ENCODE measurements at regions not wholly inside any gene's neighbourhood (a gene's known extent, or its start where the extent isn't known, plus 50 kb on each side); places are given as distances from the start of the nearest gene placed in this dataset.

GRCh38 chr5:154110716-154111115 is 71.9 kb downstream of the MFAP3 start:
- H3K36me3 ChIP-seq (replicated peaks; ENCODE audit: insufficient read depth, low read depth), result no peaks in the 10 kb centered on the region
- no peaks in the 10 kb centered on the region for H3K27me3 ChIP-seq
- DNase-seq (ENCODE audit: low spot score), result no peak
- no peak overlapping the region for H2AFZ ChIP-seq
- TF ChIP-seq EZH2phosphoT487 (IDR thresholded peaks at IDR 0.05; ENCODE audit: low read depth, severe bottlenecking, unreplicated experiment) (no peak), EZH2 (IDR thresholded peaks at IDR 0.05; ENCODE audit: borderline replicate concordance) (no peak)
- TF ChIP-seq, protein P1, sequence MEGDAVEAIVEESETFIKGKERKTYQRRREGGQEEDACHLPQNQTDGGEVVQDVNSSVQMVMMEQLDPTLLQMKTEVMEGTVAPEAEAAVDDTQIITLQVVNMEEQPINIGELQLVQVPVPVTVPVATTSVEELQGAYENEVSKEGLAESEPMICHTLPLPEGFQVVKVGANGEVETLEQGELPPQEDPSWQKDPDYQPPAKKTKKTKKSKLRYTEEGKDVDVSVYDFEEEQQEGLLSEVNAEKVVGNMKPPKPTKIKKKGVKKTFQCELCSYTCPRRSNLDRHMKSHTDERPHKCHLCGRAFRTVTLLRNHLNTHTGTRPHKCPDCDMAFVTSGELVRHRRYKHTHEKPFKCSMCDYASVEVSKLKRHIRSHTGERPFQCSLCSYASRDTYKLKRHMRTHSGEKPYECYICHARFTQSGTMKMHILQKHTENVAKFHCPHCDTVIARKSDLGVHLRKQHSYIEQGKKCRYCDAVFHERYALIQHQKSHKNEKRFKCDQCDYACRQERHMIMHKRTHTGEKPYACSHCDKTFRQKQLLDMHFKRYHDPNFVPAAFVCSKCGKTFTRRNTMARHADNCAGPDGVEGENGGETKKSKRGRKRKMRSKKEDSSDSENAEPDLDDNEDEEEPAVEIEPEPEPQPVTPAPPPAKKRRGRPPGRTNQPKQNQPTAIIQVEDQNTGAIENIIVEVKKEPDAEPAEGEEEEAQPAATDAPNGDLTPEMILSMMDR (IDR thresholded peaks at IDR 0.05; ENCODE audit: poor library complexity), result no peak
- H3K9me2 ChIP-seq (replicated peaks; ENCODE audit: insufficient read depth), result no peaks in the 10 kb centered on the region
- H3K79me2 ChIP-seq, result no peaks in the 10 kb centered on the region
- no peaks in the 10 kb centered on the region for H3K4me1 ChIP-seq (ENCODE audit: insufficient read depth)
- no peak overlapping the region for H3K4me3 ChIP-seq
- no peaks in the 10 kb centered on the region for H3K9me3 ChIP-seq (ENCODE audit: low read depth)
- no peak overlapping the region for H3K4me2 ChIP-seq
- H4K20me1 ChIP-seq (ENCODE audit: insufficient read depth, poor library complexity, severe bottlenecking), result no peaks in the 10 kb centered on the region
- WGBS (ENCODE audit: low lambda C conversion rate, missing lambda C conversion rate), result 89% methylated on average over 2 of the region's 3 CpGs
- no peak overlapping the region for H3K27ac ChIP-seq

DNA sequence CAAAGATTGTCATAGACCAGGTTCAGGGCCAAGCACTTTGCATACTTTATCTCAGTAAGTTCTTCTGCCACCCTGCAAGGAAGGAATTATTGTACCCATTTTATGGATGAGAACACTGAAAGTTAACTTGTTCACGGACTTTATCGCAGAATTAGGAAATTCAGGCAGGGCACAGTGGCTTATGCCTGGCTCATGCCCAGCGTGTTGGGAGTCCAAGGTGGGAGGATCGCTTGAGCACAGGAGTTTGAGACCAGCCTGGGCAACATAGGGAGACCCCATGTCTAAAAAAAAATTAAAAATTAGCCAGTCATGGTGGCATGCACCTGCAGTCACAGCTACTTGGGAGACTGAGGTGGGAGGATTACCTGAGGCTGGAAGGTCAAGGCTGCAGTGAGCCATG is 72.4 kb downstream of the MFAP3 start:
- 94% methylated on average over 4 of the region's 4 CpGs for WGBS (ENCODE audit: low lambda C conversion rate, missing lambda C conversion rate)

GRCh38 chr5:154112255-154112654 is 73.5 kb downstream of the MFAP3 start:
- no peak for DNase-seq (ENCODE audit: low spot score)
- TF ChIP-seq EZH2 (IDR thresholded peaks at IDR 0.05; ENCODE audit: borderline replicate concordance) (no peak), EZH2phosphoT487 (IDR thresholded peaks at IDR 0.05; ENCODE audit: low read depth, severe bottlenecking, unreplicated experiment) (no peak)
- TF ChIP-seq, protein P1 (IDR thresholded peaks at IDR 0.05; ENCODE audit: poor library complexity), result no peak
- Histone ChIP-seq H2AFZ (no peak overlapping the region), H3K9me2 (replicated peaks; ENCODE audit: insufficient read depth) (no peaks in the 10 kb centered on the region), H3K9me3 (ENCODE audit: low read depth) (no peaks in the 10 kb centered on the region), H3K4me2 (no peak overlapping the region), H3K79me2 (no peaks in the 10 kb centered on the region), H3K27me3 (no peaks in the 10 kb centered on the region), H4K20me1 (ENCODE audit: insufficient read depth, poor library complexity, severe bottlenecking) (no peaks in the 10 kb centered on the region), H3K4me3 (no peak overlapping the region), H3K27ac (no peak overlapping the region), H3K36me3 (replicated peaks; ENCODE audit: insufficient read depth, low read depth) (no peaks in the 10 kb centered on the region), H3K4me1 (ENCODE audit: insufficient read depth) (no peaks in the 10 kb centered on the region)

More for the DNA sequence above, 72.4 kb downstream of the MFAP3 start:
- H3K36me3 ChIP-seq (replicated peaks; ENCODE audit: insufficient read depth, low read depth), result no peaks in the 10 kb centered on the region
- no peak overlapping the region for H2AFZ ChIP-seq
- DNase-seq (ENCODE audit: low spot score), result no peak
- TF ChIP-seq EZH2 (IDR thresholded peaks at IDR 0.05; ENCODE audit: borderline replicate concordance), result no peak
- no peak for TF ChIP-seq EZH2phosphoT487 (IDR thresholded peaks at IDR 0.05; ENCODE audit: low read depth, severe bottlenecking, unreplicated experiment)
- TF ChIP-seq, protein P1 (IDR thresholded peaks at IDR 0.05; ENCODE audit: poor library complexity), result no peak
- no peaks in the 10 kb centered on the region for H3K79me2 ChIP-seq
- H3K9me3 ChIP-seq (ENCODE audit: low read depth), result no peaks in the 10 kb centered on the region
- no peaks in the 10 kb centered on the region for H4K20me1 ChIP-seq (ENCODE audit: insufficient read depth, poor library complexity, severe bottlenecking)
- no peak overlapping the region for H3K4me2 ChIP-seq
- H3K27me3 ChIP-seq, result no peaks in the 10 kb centered on the region
- no peaks in the 10 kb centered on the region for H3K9me2 ChIP-seq (replicated peaks; ENCODE audit: insufficient read depth)
- H3K4me1 ChIP-seq (ENCODE audit: insufficient read depth), result no peaks in the 10 kb centered on the region
- no peak overlapping the region for H3K4me3 ChIP-seq
- H3K27ac ChIP-seq, result no peak overlapping the region

DNA sequence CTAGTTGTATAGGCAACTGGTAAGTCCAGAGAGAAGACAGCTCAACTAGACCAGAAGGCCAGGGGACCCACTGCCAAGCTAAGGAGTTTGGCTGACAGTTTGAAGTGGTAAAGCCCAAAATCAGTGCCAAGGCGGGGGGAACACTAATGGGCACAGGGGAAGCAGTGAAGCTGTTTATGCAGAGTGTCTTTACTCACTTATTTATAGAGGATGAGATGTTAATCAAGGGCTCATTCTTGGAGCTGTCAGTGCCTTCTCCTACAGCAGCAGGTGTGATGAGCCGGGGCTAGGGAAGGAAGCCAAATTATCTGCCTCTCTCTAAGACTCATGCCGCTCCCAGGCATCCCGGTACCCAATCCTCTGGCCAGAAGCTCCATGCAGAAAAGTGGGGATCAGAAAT is 75.2 kb upstream of the GALNT10 start:
- Histone ChIP-seq H3K27me3 (no peaks in the 10 kb centered on the region), H3K4me2 (no peak overlapping the region), H2AFZ (no peak overlapping the region), H3K4me1 (ENCODE audit: insufficient read depth) (no peaks in the 10 kb centered on the region), H4K20me1 (ENCODE audit: insufficient read depth, poor library complexity, severe bottlenecking) (no peaks in the 10 kb centered on the region), H3K79me2 (no peaks in the 10 kb centered on the region), H3K9me3 (ENCODE audit: low read depth) (no peaks in the 10 kb centered on the region), H3K27ac (no peak overlapping the region), H3K4me3 (no peak overlapping the region), H3K36me3 (replicated peaks; ENCODE audit: insufficient read depth, low read depth) (no peaks in the 10 kb centered on the region), H3K9me2 (replicated peaks; ENCODE audit: insufficient read depth) (no peaks in the 10 kb centered on the region)
- DNase-seq (ENCODE audit: low spot score), result no peak
- TF ChIP-seq, protein P1 (IDR thresholded peaks at IDR 0.05; ENCODE audit: poor library complexity), result no peak
- TF ChIP-seq EZH2phosphoT487 (IDR thresholded peaks at IDR 0.05; ENCODE audit: low read depth, severe bottlenecking, unreplicated experiment) (no peak), EZH2 (IDR thresholded peaks at IDR 0.05; ENCODE audit: borderline replicate concordance) (no peak)
- 95% methylated on average over 4 of the region's 4 CpGs for WGBS (ENCODE audit: low lambda C conversion rate, missing lambda C conversion rate)
